ENCODE measurements at regions not wholly inside any gene's neighbourhood (a gene's known extent, or its start where the extent isn't known, plus 50 kb on each side); places are given as distances from the start of the nearest gene placed in this dataset.

- TF ChIP-seq YY1 (IDR thresholded peaks at IDR 0.05; ENCODE audit: insufficient read depth, insufficient read length), result no peak
- no peak for TF ChIP-seq SUZ12 (IDR thresholded peaks at IDR 0.05; ENCODE audit: extremely low read depth, insufficient read depth, insufficient read length)
These were observed 366.9 kb upstream of the USP24 start for GRCh38 chr1:55582084-55582483.

Measured in NT2/D1 (cell line).